SK-N-SH treated with all-trans-retinoic acid at 6 μM for 48 hours (cell line): ENCODE measurements at regions not wholly inside any gene's neighbourhood (a gene's known extent, or its start where the extent isn't known, plus 50 kb on each side); places are given as distances from the start of the nearest gene placed in this dataset.

Experiments
- ARNTL ChIP-seq: fragments of 450-650 bp; formaldehyde crosslinking; IDR thresholded peaks from 2 replicates; pipeline ENCODE4 v1.5.0; 2020; ENCODE audit warnings: low read depth, mild to moderate bottlenecking, moderate library complexity, borderline replicate concordance
- ZNF70 ChIP-seq: fragments of 450-650 bp; formaldehyde crosslinking; IDR thresholded peaks from 2 replicates; pipeline ENCODE4 v1.5.0; 2020; ENCODE audit warnings: mild to moderate bottlenecking, moderate library complexity
- TF ChIP-seq, protein P1 (sequence below): fragments of 250-450 bp; sonication (Bioruptor Pico); IDR thresholded peaks from 2 replicates; pipeline ENCODE4 v1.5.1; 2020; ENCODE audit warnings: low read depth, mild to moderate bottlenecking, moderate library complexity

DNA sequence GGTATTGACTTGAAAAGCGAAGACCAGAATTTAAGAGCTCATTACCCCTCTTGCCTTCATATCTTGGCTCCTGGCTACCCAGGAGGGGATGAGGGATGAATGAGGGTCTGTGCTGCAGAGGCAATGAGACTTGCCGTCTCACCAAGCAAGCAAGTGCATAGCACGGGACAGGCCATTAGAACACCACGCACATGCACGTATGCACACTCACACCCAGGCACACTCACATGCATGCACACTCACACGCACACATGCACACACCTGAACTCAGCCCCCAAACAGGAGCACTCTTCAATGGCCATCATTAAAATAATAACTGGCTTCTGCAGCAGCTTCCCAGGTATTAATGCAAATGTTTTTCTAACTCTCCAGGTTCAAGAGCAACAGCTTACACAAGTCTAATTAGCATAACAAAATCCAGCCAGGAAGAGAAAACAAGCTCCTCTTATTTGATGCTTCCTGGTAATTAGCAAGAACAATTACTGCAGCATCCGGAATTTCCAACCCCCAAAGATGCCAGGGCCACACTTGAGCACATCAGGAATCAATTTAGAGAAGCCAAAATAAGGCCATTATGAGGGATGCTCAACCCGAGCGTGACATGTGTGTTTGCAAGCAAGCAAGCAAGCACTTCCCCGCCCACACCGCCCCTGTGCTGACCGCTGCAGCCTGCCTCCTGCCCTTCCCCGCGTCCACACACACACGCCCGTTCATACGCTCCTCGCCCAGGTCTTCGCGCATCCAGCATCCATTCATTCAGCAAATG is 171.6 kb upstream of the TNRC6C start:
- TF ChIP-seq, protein P1, sequence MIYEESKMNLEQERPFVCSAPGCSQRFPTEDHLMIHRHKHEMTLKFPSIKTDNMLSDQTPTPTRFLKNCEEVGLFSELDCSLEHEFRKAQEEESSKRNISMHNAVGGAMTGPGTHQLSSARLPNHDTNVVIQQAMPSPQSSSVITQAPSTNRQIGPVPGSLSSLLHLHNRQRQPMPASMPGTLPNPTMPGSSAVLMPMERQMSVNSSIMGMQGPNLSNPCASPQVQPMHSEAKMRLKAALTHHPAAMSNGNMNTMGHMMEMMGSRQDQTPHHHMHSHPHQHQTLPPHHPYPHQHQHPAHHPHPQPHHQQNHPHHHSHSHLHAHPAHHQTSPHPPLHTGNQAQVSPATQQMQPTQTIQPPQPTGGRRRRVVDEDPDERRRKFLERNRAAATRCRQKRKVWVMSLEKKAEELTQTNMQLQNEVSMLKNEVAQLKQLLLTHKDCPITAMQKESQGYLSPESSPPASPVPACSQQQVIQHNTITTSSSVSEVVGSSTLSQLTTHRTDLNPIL = no peak
- TF ChIP-seq ZNF70 (CRISPR knock-in tag) (no peak), ARNTL (CRISPR knock-in tag) (no peak)
